ENCODE measurements at regions not wholly inside any gene's neighbourhood (a gene's known extent, or its start where the extent isn't known, plus 50 kb on each side); places are given as distances from the start of the nearest gene placed in this dataset.

GRCh38 chr18:68417826-68418225 is 297.1 kb downstream of the TMX3 start:
- no peak for DNase-seq (ENCODE audit: low read depth, low spot score)
- in situ Hi-C loops (cut with HindIII; ENCODE audit: low pct_unique_long_range_greater_than_20kb, low sequenced_read_pairs), result no loop called here
- Histone ChIP-seq H3K36me3 (ENCODE audit: control insufficient read depth, insufficient read depth, low read length) (no peaks in the 10 kb centered on the region), H3K4me1 (ENCODE audit: control insufficient read depth, insufficient read depth, low read length) (no peaks in the 10 kb centered on the region), H3K9me3 (ENCODE audit: control insufficient read depth, insufficient read depth, low read depth, low read length) (no peaks in the 10 kb centered on the region), H3K27me3 (ENCODE audit: control insufficient read depth, insufficient read depth, low read length) (no peaks in the 10 kb centered on the region), H3K27ac (ENCODE audit: low read length) (no peak overlapping the region), H3K4me3 (ENCODE audit: low read depth in 2 of 2, low read length in 2 of 2) (no peak overlapping the region)
- TF ChIP-seq SIN3A (IDR thresholded peaks at IDR 0.05; ENCODE audit: borderline replicate concordance, insufficient read depth, low read depth, low read length) (no peak), TCF7L2 (IDR thresholded peaks at IDR 0.05; ENCODE audit: low read depth, low read length) (no peak), POLR2AphosphoS5 (IDR thresholded peaks at IDR 0.05; ENCODE audit: low read depth, low read length) (no peak), REST (IDR thresholded peaks at IDR 0.05; ENCODE audit: insufficient read depth in 1 of 2, low read depth in 2 of 2, low read length in 1 of 2) (no peak)
- TF ChIP-seq, protein P1, sequence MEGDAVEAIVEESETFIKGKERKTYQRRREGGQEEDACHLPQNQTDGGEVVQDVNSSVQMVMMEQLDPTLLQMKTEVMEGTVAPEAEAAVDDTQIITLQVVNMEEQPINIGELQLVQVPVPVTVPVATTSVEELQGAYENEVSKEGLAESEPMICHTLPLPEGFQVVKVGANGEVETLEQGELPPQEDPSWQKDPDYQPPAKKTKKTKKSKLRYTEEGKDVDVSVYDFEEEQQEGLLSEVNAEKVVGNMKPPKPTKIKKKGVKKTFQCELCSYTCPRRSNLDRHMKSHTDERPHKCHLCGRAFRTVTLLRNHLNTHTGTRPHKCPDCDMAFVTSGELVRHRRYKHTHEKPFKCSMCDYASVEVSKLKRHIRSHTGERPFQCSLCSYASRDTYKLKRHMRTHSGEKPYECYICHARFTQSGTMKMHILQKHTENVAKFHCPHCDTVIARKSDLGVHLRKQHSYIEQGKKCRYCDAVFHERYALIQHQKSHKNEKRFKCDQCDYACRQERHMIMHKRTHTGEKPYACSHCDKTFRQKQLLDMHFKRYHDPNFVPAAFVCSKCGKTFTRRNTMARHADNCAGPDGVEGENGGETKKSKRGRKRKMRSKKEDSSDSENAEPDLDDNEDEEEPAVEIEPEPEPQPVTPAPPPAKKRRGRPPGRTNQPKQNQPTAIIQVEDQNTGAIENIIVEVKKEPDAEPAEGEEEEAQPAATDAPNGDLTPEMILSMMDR (IDR thresholded peaks at IDR 0.05), result no peak
- no TSS peak for BruUV-seq (replicated peaks)
- ChIA-PET POLR2A (no interaction called here), CTCF (no interaction called here)
- intact Hi-C loops (cut with micrococcal nuclease; ENCODE audit: unreplicated experiment), result no loop called here
- no peak for ATAC-seq

DNA sequence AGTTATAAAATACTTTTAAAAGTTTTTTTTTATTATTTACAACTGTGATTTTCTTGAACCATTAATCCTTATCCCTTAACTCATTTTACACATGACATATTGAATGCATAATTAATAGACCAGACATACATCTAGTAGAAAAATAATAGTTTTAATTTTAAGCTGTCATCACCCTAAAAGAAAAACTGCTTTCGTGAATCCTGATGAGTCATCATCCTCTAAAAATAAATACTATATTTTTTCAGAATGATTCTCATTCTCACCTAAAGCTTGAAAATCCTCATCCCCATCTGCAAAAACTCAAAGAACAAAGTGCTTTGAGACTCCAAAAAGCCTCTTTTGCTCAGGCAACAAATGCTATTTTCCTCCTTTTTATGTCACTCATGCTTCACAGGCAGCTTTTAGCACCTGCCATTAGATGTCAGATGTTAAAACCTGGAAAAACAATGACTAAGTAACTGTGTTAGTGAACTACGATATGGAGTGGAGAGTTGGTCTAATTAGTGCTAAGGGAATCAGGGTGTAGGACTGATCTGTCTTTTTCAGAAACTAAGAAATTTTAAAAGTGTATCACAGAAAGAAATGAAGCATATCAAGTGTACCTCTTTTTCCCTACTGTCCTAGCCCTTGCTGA is 297.6 kb downstream of the TMX3 start:
- H3K4me1 ChIP-seq (ENCODE audit: control insufficient read depth, insufficient read depth, low read length), result no peaks in the 10 kb centered on the region
- no peak overlapping the region for H3K27ac ChIP-seq (ENCODE audit: low read length)
- intact Hi-C loops (cut with micrococcal nuclease; ENCODE audit: unreplicated experiment), result no loop called here
- TF ChIP-seq, protein P1 (IDR thresholded peaks at IDR 0.05), result no peak
- no peak for TF ChIP-seq SIN3A (IDR thresholded peaks at IDR 0.05; ENCODE audit: borderline replicate concordance, insufficient read depth, low read depth, low read length)
- no peak for TF ChIP-seq TCF7L2 (IDR thresholded peaks at IDR 0.05; ENCODE audit: low read depth, low read length)
- no peak for TF ChIP-seq POLR2AphosphoS5 (IDR thresholded peaks at IDR 0.05; ENCODE audit: low read depth, low read length)
- TF ChIP-seq REST (IDR thresholded peaks at IDR 0.05; ENCODE audit: insufficient read depth in 1 of 2, low read depth in 2 of 2, low read length in 1 of 2), result no peak
- no peaks in the 10 kb centered on the region for H3K9me3 ChIP-seq (ENCODE audit: control insufficient read depth, insufficient read depth, low read depth, low read length)
- ChIA-PET POLR2A (no interaction called here), CTCF (no interaction called here)
- in situ Hi-C loops (cut with HindIII; ENCODE audit: low pct_unique_long_range_greater_than_20kb, low sequenced_read_pairs), result no loop called here
- ATAC-seq, result no peak
- BruUV-seq (replicated peaks), result no TSS peak
- H3K36me3 ChIP-seq (ENCODE audit: control insufficient read depth, insufficient read depth, low read length), result no peaks in the 10 kb centered on the region
- no peak for DNase-seq (ENCODE audit: low read depth, low spot score)
- H3K4me3 ChIP-seq (ENCODE audit: low read depth in 2 of 2, low read length in 2 of 2), result no peak overlapping the region
- H3K27me3 ChIP-seq (ENCODE audit: control insufficient read depth, insufficient read depth, low read length), result no peaks in the 10 kb centered on the region
